ENCODE measurements at regions not wholly inside any gene's neighbourhood (a gene's known extent, or its start where the extent isn't known, plus 50 kb on each side); places are given as distances from the start of the nearest gene placed in this dataset.
"Not testable (repeated sequence)": the region's sequence is repeated elsewhere in the genome, so short reads cannot be mapped to it uniquely, and the experiment has no call there.

DNA sequence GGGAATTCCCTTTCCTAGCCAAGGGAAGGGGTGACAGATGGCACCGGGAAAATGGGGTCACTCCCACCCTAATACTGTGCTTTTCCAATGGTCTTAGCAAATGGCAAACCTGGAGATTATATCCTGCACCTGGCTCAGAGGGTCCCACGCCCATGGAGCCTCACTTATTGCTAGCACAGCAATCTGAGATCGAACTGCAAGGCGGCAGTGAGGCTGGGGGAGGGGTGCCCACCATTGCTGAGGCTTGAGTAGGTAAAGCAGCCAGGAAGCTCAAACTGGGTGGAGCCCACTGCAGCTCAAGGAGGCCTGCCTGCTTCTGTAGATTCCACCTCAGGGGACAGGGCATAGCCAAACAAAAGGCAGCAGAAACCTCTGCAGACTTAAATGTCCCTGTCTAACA is 438.9 kb downstream of the TMEM182 start:
- not testable (repeated sequence) for TF ChIP-seq POLR2AphosphoS5 (IDR thresholded peaks at IDR 0.05; ENCODE audit: low read depth, low read length); CTCF (IDR thresholded peaks at IDR 0.05); SIN3A (IDR thresholded peaks at IDR 0.05; ENCODE audit: borderline replicate concordance, insufficient read depth, low read depth, low read length)
- TF ChIP-seq, protein P1, sequence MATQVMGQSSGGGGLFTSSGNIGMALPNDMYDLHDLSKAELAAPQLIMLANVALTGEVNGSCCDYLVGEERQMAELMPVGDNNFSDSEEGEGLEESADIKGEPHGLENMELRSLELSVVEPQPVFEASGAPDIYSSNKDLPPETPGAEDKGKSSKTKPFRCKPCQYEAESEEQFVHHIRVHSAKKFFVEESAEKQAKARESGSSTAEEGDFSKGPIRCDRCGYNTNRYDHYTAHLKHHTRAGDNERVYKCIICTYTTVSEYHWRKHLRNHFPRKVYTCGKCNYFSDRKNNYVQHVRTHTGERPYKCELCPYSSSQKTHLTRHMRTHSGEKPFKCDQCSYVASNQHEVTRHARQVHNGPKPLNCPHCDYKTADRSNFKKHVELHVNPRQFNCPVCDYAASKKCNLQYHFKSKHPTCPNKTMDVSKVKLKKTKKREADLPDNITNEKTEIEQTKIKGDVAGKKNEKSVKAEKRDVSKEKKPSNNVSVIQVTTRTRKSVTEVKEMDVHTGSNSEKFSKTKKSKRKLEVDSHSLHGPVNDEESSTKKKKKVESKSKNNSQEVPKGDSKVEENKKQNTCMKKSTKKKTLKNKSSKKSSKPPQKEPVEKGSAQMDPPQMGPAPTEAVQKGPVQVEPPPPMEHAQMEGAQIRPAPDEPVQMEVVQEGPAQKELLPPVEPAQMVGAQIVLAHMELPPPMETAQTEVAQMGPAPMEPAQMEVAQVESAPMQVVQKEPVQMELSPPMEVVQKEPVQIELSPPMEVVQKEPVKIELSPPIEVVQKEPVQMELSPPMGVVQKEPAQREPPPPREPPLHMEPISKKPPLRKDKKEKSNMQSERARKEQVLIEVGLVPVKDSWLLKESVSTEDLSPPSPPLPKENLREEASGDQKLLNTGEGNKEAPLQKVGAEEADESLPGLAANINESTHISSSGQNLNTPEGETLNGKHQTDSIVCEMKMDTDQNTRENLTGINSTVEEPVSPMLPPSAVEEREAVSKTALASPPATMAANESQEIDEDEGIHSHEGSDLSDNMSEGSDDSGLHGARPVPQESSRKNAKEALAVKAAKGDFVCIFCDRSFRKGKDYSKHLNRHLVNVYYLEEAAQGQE (IDR thresholded peaks at IDR 0.05; ENCODE audit: insufficient read depth in 1 of 2, low read depth in 2 of 2, low read length in 1 of 2), result not testable (repeated sequence)

Measured in Panc1 (cell line).